HT-29 (cell line): ENCODE measurements at regions not wholly inside any gene's neighbourhood (a gene's known extent, or its start where the extent isn't known, plus 50 kb on each side); places are given as distances from the start of the nearest gene placed in this dataset.

ENCODE experiments used
- DNase-seq: peaks from one replicate; pipeline ENCODE4 v3.0.0-alpha.2; 2015; ENCODE audit warnings: low spot score

GRCh38 chr13:104008075-104008474, 941.9 kb upstream of the SLC10A2 start:
- DNase-seq: no peak

DNA sequence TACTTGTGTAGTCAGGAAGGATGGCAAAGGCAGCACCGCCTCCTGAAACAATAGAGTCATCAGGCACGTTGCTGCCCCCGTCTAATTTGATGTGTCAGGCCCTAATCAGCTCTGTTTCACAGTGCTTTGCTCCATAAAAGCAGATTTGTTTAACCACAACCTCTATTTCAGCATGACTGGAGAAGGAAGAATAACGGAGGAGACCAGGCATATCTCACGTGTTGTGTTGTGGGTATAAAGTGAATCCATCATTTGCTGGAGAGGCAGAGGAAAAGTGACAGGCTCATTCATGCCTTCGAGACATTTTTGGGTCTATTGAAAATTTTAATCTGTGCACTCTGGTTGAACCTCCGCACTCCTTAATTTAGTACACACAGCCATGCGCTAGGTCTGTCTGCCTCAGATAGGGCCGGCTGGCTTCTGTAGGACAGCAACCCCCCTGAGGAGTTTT, 940.4 kb upstream of the SLC10A2 start:
- no peak for DNase-seq

DNA sequence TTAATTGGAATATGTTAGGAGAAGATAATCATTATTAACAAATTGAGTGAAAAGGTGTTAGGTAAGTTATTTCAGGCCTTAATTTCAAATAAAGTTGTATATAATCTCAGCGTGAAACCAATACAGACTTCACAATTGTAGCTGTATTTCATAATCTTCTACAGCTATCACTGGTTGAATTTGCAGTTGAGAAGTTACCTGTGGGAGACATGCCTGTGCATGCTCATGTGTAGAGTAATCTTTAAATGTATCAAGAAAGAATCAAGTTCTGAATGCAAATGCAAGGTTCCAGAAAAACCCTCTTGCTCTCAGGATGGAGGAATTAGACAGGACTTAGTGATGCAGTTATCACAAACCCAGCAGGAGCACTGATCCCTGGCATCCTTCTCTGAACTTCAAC, 938.4 kb upstream of the SLC10A2 start:
- no peak for DNase-seq

GRCh38 chr13:104002216-104002615, 936.0 kb upstream of the SLC10A2 start:
- DNase-seq: no peak

GRCh38 chr13:104001766-104002165, 935.5 kb upstream of the SLC10A2 start:
- DNase-seq: no peak

DNA sequence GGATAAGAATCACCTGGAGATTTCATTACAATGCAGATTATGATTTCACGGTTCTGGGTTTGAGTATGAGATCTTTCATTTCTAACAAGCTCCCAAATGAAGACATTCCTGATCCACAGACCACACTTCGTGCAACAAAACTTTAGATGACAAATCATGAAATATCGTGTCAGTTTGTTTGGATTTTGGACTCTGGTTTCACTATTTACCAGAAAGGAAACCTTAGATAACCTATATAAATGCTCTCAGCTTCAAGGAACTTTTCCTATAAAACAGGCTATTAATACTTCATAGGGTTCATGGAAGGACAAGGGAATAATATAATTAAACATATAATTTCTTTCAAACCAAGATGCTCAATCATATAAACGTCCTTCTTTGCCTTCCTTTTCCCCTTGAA, 930.5 kb upstream of the SLC10A2 start:
- DNase-seq: no peak

- no peak for DNase-seq
These were observed 917.7 kb upstream of the SLC10A2 start for GRCh38 chr13:103983948-103984347.

DNA sequence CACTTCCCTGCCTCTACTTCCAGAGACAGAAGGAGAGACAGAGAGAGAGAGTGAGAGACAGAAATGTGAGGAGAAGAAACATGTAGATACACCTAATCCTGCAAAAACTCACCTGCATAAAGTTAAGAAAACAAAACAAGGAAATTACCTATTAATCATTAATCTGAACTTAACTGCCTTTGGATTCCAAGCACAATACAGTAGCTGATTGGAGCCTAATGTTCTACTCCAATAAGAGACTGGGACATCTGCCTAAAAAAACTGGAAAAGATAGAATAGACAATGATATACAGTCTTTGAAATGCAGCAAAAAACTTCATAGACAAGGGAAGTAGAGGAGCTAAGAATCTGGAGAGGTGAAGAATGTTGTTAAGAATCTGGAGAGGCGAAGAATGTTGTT, 910.2 kb upstream of the SLC10A2 start:
- DNase-seq: peak; percentile 66

- DNase-seq: no peak
These were observed 907.5 kb upstream of the SLC10A2 start for GRCh38 chr13:103973740-103974139.

DNA sequence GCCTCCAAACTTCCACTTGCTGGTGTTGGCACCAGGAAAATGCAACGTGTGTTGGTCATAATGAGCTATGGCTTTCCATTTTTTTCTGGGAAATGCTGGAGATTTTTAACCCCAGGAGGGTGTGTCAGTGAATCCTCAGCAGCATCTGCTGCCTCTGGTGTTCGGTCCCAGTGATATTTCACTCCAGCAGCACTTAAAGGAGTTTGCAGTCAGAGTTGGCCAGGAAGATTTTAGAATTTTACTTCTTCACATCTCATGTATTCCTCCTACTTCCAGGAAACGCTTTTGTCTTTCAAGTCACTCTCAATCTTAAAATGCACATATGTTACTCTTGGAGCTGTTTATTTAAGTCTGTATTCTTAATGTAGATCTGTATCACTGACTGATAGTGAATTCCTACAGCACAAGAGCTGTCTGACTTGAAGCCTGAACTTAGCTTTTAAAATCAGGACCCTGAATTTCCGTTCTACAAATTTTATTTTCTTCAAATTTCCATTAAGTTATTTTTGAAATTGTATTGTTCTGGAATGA, 903.4 kb upstream of the SLC10A2 start:
- DNase-seq: no peak

- DNase-seq: no peak
These were observed 899.5 kb upstream of the SLC10A2 start for GRCh38 chr13:103965506-103966243.

DNA sequence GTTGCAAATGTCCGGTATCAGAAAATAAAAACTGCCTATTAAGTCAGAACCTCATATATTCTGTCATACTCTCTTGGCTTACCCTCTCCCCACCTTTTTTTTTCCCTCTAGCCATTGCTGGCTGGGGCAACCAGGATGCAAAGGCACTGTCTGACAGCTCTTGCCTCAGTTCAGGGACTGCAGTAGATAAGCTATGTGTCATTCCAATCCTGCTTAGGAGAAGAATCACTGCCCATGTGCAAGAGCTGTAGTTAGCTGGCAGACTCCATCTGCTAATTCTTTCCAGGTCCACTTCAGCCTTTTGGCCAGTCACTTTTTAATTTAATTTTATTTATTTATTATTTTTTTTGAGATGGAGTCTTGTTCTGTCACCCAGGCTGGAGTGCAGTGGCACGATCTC, 895.6 kb upstream of the SLC10A2 start:
- no peak for DNase-seq

- DNase-seq: no peak
These were observed 894.9 kb upstream of the SLC10A2 start for GRCh38 chr13:103961129-103961528.

DNA sequence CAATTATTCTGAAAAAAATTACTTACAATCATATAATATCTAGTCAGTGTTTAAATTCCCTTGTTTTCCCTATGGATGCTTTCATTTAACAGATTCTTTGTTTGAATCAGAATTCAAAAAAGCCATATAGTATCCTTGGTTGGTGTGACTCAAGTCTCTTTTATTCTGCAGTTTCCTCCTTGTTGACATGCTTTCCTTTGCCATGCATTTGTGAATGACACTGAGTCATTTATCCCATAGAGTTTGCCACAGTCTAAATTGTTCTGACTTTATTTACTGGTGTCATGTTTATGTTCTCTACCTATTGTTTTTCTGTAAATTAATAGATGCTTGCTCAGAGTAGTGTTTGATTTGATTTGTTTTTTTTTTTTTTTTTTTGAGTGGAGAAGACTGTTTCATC, 893.8 kb upstream of the SLC10A2 start:
- DNase-seq: no peak

GRCh38 chr13:103958691-103959090, 892.5 kb upstream of the SLC10A2 start:
- DNase-seq: no peak

- DNase-seq: no peak
These were observed 891.7 kb upstream of the SLC10A2 start for GRCh38 chr13:103957939-103958338.

GRCh38 chr13:103953859-103954258, 887.6 kb upstream of the SLC10A2 start:
- no peak for DNase-seq

GRCh38 chr13:103952183-103952582, 886.0 kb upstream of the SLC10A2 start:
- no peak for DNase-seq

DNA sequence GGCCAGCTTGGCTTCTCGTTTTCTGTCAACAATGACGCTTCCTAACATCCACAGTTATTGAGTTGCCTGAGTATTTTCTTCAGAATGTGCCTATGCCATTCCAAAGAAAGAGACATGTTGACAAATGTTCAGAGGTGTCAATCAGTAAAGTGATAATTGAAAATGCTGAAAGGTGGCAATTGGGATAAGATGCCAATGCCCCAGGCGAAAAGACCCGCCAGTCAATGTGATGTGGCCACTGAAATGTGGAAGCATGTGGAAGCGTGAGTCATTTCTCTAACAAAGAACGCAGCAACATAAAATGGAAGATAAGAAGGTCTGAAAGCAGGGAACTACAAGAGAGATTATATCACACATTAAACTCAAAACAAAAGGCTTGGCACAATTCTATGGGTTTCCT, 882.2 kb upstream of the SLC10A2 start:
- no peak for DNase-seq

DNA sequence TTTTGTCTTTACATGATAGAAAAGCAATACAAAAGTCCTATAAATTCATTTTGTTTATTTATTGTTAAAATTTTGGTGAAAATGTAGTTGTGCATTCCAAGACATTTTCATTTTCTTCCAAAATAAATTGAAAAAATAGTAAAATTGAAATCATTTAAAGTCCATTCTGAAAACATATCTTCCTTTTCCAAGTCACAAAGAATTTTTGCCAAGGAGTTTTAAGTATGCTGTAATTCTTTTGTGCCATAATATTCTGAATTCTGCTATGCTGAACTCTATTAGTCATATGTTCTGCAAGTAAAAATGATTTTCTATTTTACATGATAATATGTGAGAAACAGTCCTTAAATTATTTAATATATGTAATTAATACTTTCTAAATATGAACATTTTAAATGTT, 879.6 kb upstream of the SLC10A2 start:
- DNase-seq: no peak

- DNase-seq: no peak
These were observed 875.4 kb upstream of the SLC10A2 start for GRCh38 chr13:103941506-103942140.

GRCh38 chr13:103935117-103935516, 868.9 kb upstream of the SLC10A2 start:
- DNase-seq: no peak

GRCh38 chr13:103931885-103932284, 865.7 kb upstream of the SLC10A2 start:
- no peak for DNase-seq
